Endothelial cell of umbilical vein (primary cell): ENCODE measurements at regions not wholly inside any gene's neighbourhood (a gene's known extent, or its start where the extent isn't known, plus 50 kb on each side); places are given as distances from the start of the nearest gene placed in this dataset.

ENCODE experiments used
- BruUV-seq: library from RNA; stranded (reverse); fragments of 400-500 nt; replicated peaks from 2 replicates; lab custom pipeline; 2021; lab: Mats Ljungman, UMichigan
- CTCF ChIA-PET: fragments of 300-600, 350-600 bp; sonication (Branson Sonifier 250); formaldehyde crosslinking; loops from one replicate; lab custom pipeline; 2021; ENCODE audit warnings: antibody characterized with exemption, inconsistent platforms; lab: Charles Lee
- POLR2A ChIA-PET: fragments of 300-600, 350-600 bp; sonication (Branson Sonifier 250); formaldehyde crosslinking; loops from one replicate; lab custom pipeline; 2021; ENCODE audit warnings: antibody characterized with exemption, inconsistent platforms; lab: Charles Lee
- DNase-seq: peaks from one replicate; pipeline ENCODE4 v3.0.0-alpha.2; 2011; ENCODE audit warnings: low read depth, low spot score
- FAIRE-seq: peaks from 2 replicates; lab custom pipeline; 2011; peaks lifted over from hg19 to GRCh38; lab: Jason Lieb, UNC
- H2AFZ ChIP-seq: 2 replicates; pipeline ENCODE4 v1.6.0; 2012; ENCODE audit warnings: low read depth, low read length, control low read depth, inconsistent platforms
- H3K27ac ChIP-seq: 2 replicates; pipeline ENCODE4 v1.5.1; 2011; ENCODE audit warnings: low read depth, mild to moderate bottlenecking, control low read depth, low read length, moderate library complexity; ENCODE audit not compliant: insufficient read depth
- H3K27me3 ChIP-seq, 2 experiments: 2 replicates each; pipeline versions ENCODE4 v1.6.0 to v1.6.1; 2011; ENCODE audit warnings: low read length in 2 of 2, mixed read lengths in 1 of 2; ENCODE audit not compliant: control insufficient read depth in 2 of 2, insufficient read depth in 2 of 2
- H3K36me3 ChIP-seq, 2 experiments: 2 replicates in 1 of 2; 3 replicates in 1 of 2; pipeline ENCODE4 v1.5.1; 2011; ENCODE audit warnings: low read length in 2 of 2, mild to moderate bottlenecking in 1 of 2, moderate library complexity in 1 of 2; ENCODE audit not compliant: control insufficient read depth in 2 of 2, insufficient read depth in 2 of 2; ENCODE audit errors: extremely low read depth in 1 of 2
- H3K4me1 ChIP-seq: 3 replicates; pipeline ENCODE4 v1.5.1; 2011; ENCODE audit warnings: mild to moderate bottlenecking, low read length; ENCODE audit not compliant: control insufficient read depth, insufficient read depth; ENCODE audit errors: extremely low read depth
- H3K4me2 ChIP-seq: 2 replicates; pipeline ENCODE4 v1.6.1; 2011; ENCODE audit warnings: low read length, control low read depth, mixed read lengths; ENCODE audit not compliant: insufficient read depth
- H3K4me3 ChIP-seq, 3 experiments: fragments of 200-600 bp in 1 of 3; sonication (generic), shearing (Covaris generic) in 1 of 3; replicated peaks in 1 of 3; 2 replicates each; pipeline ENCODE4 v1.5.1; 2011 to 2016; ENCODE audit warnings: control low read depth in 3 of 3, low read length in 3 of 3, mild to moderate bottlenecking in 2 of 3, inconsistent platforms in 1 of 3, low read depth in 1 of 3, moderate library complexity in 1 of 3; ENCODE audit not compliant: insufficient read depth in 1 of 3
- H3K79me2 ChIP-seq: 2 replicates; pipeline ENCODE4 v1.6.0; 2012; ENCODE audit warnings: low read length, inconsistent platforms; ENCODE audit not compliant: control insufficient read depth, insufficient read depth
- H3K9ac ChIP-seq: replicated peaks from 2 replicates; pipeline ENCODE3; 2011; ENCODE audit warnings: low read length, control low read depth; ENCODE audit not compliant: insufficient read depth; ENCODE audit errors: extremely low read depth
- H3K9me1 ChIP-seq: replicated peaks from 3 replicates; pipeline ENCODE4 v1.6.0; 2011; ENCODE audit warnings: mild to moderate bottlenecking, low read length; ENCODE audit not compliant: control insufficient read depth, insufficient read depth; ENCODE audit errors: extremely low read depth
- H3K9me3 ChIP-seq: replicated peaks from 2 replicates; pipeline ENCODE4 v1.5.1; 2012; ENCODE audit warnings: low read length, inconsistent platforms; ENCODE audit not compliant: control insufficient read depth, insufficient read depth
- H4K20me1 ChIP-seq: replicated peaks from 2 replicates; pipeline ENCODE3; 2011; ENCODE audit warnings: mild to moderate bottlenecking, low read length; ENCODE audit not compliant: control insufficient read depth, insufficient read depth; ENCODE audit errors: extremely low read depth
- CTCF ChIP-seq, 2 donors: IDR thresholded peaks; 1 replicate in 1 of 2; 2 replicates in 1 of 2; pipeline ENCODE4 v1.5.1; 2011; ENCODE audit warnings: low read length in 2 of 2, mild to moderate bottlenecking in 2 of 2, moderate library complexity in 2 of 2, control low read depth in 1 of 2, inconsistent platforms in 1 of 2, low read depth in 1 of 2; ENCODE audit not compliant: insufficient read depth in 1 of 2; ENCODE audit errors: extremely low read depth in 1 of 2
- EZH2 ChIP-seq: IDR thresholded peaks from 2 replicates; pipeline ENCODE4 v1.6.1; 2012; ENCODE audit warnings: borderline replicate concordance, low read depth, mild to moderate bottlenecking, moderate library complexity, low read length, inconsistent platforms; ENCODE audit not compliant: severe bottlenecking
- FOS ChIP-seq: IDR thresholded peaks from 2 replicates; pipeline ENCODE4 v1.6.1; 2011; ENCODE audit warnings: mild to moderate bottlenecking, low read length, moderate library complexity, borderline replicate concordance; ENCODE audit not compliant: insufficient read depth
- GATA2 ChIP-seq: IDR thresholded peaks from 2 replicates; pipeline ENCODE4 v1.7.0; 2011; ENCODE audit warnings: low read depth, mild to moderate bottlenecking, moderate library complexity, mixed read lengths, low read length; ENCODE audit not compliant: insufficient read length, insufficient read depth
- JUN ChIP-seq: IDR thresholded peaks from 2 replicates; pipeline ENCODE4 v1.6.1; 2011; ENCODE audit warnings: borderline replicate concordance, low read depth; ENCODE audit not compliant: insufficient read length, insufficient read depth
- MAX ChIP-seq: IDR thresholded peaks from 2 replicates; pipeline ENCODE4 v1.6.1; 2011; ENCODE audit not compliant: insufficient read depth, insufficient read length
- MYC ChIP-seq: IDR thresholded peaks from one replicate; pipeline ENCODE4 v1.6.1; 2011; ENCODE audit warnings: mild to moderate bottlenecking, low read depth, low read length
- POLR2A ChIP-seq: IDR thresholded peaks from 2 replicates; pipeline ENCODE4 v1.6.1; 2012; ENCODE audit warnings: low read depth, mild to moderate bottlenecking, control low read depth, low read length
- POLR2AphosphoS5 ChIP-seq: IDR thresholded peaks from 2 replicates; pipeline ENCODE4 v1.6.1; 2012; ENCODE audit warnings: low read depth, mild to moderate bottlenecking, control low read depth, low read length, moderate library complexity; ENCODE audit not compliant: insufficient read depth
- dilution Hi-C: fragments of 300-500 bp; cut with MboI; formaldehyde crosslinking; loops from one replicate; pipeline ENCODE4 v1.15.0; 2019; ENCODE audit warnings: low sequenced_read_pairs; ENCODE audit not compliant: extremely low pct_ligation_motif_present
- intact Hi-C: fragments of 100-400 bp; cut with micrococcal nuclease; formaldehyde crosslinking; loops from one replicate; pipeline ENCODE4 v1.10.0; 2022

- Histone ChIP-seq H3K4me3 (no peak overlapping the region), H4K20me1 (no peaks in the 10 kb centered on the region), H3K4me1 (no peaks in the 10 kb centered on the region), H3K9ac (no peak overlapping the region), H2AFZ (no peak overlapping the region), H3K27ac (no peak overlapping the region), H3K79me2 (no peaks in the 10 kb centered on the region), H3K9me1 (no peaks in the 10 kb centered on the region), H3K36me3 (no peaks in the 10 kb centered on the region), H3K9me3 (no peaks in the 10 kb centered on the region), H3K4me2 (no peak overlapping the region), H3K27me3 (no peaks in the 10 kb centered on the region)
- no TSS peak for BruUV-seq
- no peak for TF ChIP-seq MYC
- TF ChIP-seq EZH2 = no peak
- TF ChIP-seq MAX = no peak
- TF ChIP-seq POLR2AphosphoS5 = no peak
- DNase-seq (no peak), FAIRE-seq (no peak)
- ChIA-PET CTCF (no interaction called here), POLR2A (no interaction called here)
- dilution Hi-C loops = no loop called here
- intact Hi-C loops = no loop called here
These were observed 366.8 kb upstream of the MON1B start for GRCh38 chr16:76824221-76824620.

- Histone ChIP-seq H3K36me3 (no peaks in the 10 kb centered on the region), H3K9ac (no peak overlapping the region), H3K4me3 (no peak overlapping the region), H4K20me1 (no peaks in the 10 kb centered on the region), H3K9me3 (no peaks in the 10 kb centered on the region), H3K79me2 (no peaks in the 10 kb centered on the region), H3K9me1 (no peaks in the 10 kb centered on the region), H2AFZ (no peak overlapping the region), H3K4me1 (no peaks in the 10 kb centered on the region), H3K27ac (no peak overlapping the region), H3K27me3 (no peaks in the 10 kb centered on the region), H3K4me2 (no peak overlapping the region)
- DNase-seq (no peak), FAIRE-seq (no peak)
- dilution Hi-C loops = no loop called here
- intact Hi-C loops = no loop called here
- BruUV-seq = no TSS peak
- TF ChIP-seq EZH2 (no peak), JUN (no peak), FOS (no peak), MAX (no peak), CTCF (IDR thresholded peaks at IDR 0.05; ENCODE audit: extremely low read depth in 1 of 2, insufficient read depth in 1 of 2, low read depth in 1 of 2, low read length in 2 of 2) (no peak), MYC (no peak), GATA2 (no peak), POLR2A (no peak), POLR2AphosphoS5 (no peak)
- ChIA-PET POLR2A (no interaction called here), CTCF (no interaction called here)
These were observed 366.2 kb upstream of the MON1B start for GRCh38 chr16:76824791-76825190.
